NCI-H1694 treated with DMSO at 0.1 percent for 48 hours (cell line): ENCODE measurements at regions not wholly inside any gene's neighbourhood (a gene's known extent, or its start where the extent isn't known, plus 50 kb on each side); places are given as distances from the start of the nearest gene placed in this dataset.
A peak's percentile ranks its signal among the peaks of the same experiment; 100 is the strongest.

Source experiments
- DNase-seq: peaks from one replicate; lab custom pipeline; 2025; lab: John Stamatoyannopoulos, UW

GRCh38 chr6:33950891-33951889, 147.4 kb upstream of the MLN start:
- no peak for DNase-seq

- DNase-seq: no peak
Measured at GRCh38 chr6:33950472-33950881, 146.7 kb upstream of the MLN start.

GRCh38 chr6:33949877-33950435, 146.2 kb upstream of the MLN start:
- DNase-seq: no peak

- no peak for DNase-seq
Measured at GRCh38 chr6:33949111-33949510, 145.3 kb upstream of the MLN start.

GRCh38 chr6:33947916-33948594, 144.3 kb upstream of the MLN start:
- DNase-seq: no peak

GRCh38 chr6:33947047-33947446, 143.2 kb upstream of the MLN start:
- no peak for DNase-seq

- no peak for DNase-seq
Measured at GRCh38 chr6:33945931-33946330, 142.1 kb upstream of the MLN start.

- no peak for DNase-seq
Measured at GRCh38 chr6:33944686-33945411, 141.0 kb upstream of the MLN start.

- no peak for DNase-seq
Measured at GRCh38 chr6:33936886-33937285, 133.1 kb upstream of the MLN start.

- peak; percentile 61 for DNase-seq
Measured at GRCh38 chr6:33935439-33936080, 131.8 kb upstream of the MLN start.

- DNase-seq: no peak
Measured at GRCh38 chr6:33934731-33935270, 131.0 kb upstream of the MLN start.

- DNase-seq: no peak
Measured at GRCh38 chr6:33933101-33933500, 129.3 kb upstream of the MLN start.

GRCh38 chr6:33931799-33932198, 128.0 kb upstream of the MLN start:
- no peak for DNase-seq

GRCh38 chr6:33929575-33930288, 125.9 kb upstream of the MLN start:
- DNase-seq: peak; percentile 84

- no peak for DNase-seq
Measured at GRCh38 chr6:33927616-33928015, 123.8 kb upstream of the MLN start.

- DNase-seq: no peak
Measured at GRCh38 chr6:33927112-33927511, 123.3 kb upstream of the MLN start.

GRCh38 chr6:33926451-33926850, 122.6 kb upstream of the MLN start:
- peak; percentile 58 for DNase-seq

GRCh38 chr6:33925936-33926335, 122.1 kb upstream of the MLN start:
- peak; percentile 67 for DNase-seq

GRCh38 chr6:33925210-33925609, 121.4 kb upstream of the MLN start:
- DNase-seq: no peak

GRCh38 chr6:33924681-33925080, 120.9 kb upstream of the MLN start:
- DNase-seq: no peak
